ENCODE measurements at regions not wholly inside any gene's neighbourhood (a gene's known extent, or its start where the extent isn't known, plus 50 kb on each side); places are given as distances from the start of the nearest gene placed in this dataset.
A peak's percentile ranks its signal among the peaks of the same experiment; 100 is the strongest.
"Not testable (repeated sequence)": the region's sequence is repeated elsewhere in the genome, so short reads cannot be mapped to it uniquely, and the experiment has no call there.

DNA sequence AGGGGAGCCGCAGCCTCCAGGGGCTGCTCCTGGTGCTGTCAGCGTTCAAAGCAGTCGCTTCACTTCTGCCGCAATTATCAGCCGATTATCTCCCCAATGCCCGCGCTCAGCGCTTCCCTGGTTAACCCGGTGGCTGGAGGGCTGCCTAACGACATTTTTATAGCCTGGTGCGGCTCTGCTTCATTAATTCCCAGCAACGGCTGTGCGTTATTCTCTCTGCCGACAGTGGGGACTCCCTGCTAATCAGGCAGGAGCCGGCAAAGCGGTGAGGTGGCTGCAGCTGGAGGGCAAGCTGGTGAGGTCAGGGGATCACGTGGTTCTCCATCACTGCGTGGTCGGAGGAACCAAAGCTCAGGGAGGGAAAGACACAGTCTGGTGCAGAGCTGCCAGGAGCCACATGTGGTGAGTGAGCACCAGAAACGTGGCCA is 62.9 kb downstream of the GLRX5 start:
- H3K27me3 Mint-ChIP-seq: peaks cover 24% of the 10 kb centered on the region
- H3K36me3 Mint-ChIP-seq: no peaks in the 10 kb centered on the region
- H3K27ac Mint-ChIP-seq: no peak overlapping the region
- no peak overlapping the region for H3K4me3 Mint-ChIP-seq
- DNase-seq: no peak
- CTCF ChIA-PET: no interaction called here
- H3K9me3 Mint-ChIP-seq: no peaks in the 10 kb centered on the region
- no peaks in the 10 kb centered on the region for H3K4me1 Mint-ChIP-seq

DNA sequence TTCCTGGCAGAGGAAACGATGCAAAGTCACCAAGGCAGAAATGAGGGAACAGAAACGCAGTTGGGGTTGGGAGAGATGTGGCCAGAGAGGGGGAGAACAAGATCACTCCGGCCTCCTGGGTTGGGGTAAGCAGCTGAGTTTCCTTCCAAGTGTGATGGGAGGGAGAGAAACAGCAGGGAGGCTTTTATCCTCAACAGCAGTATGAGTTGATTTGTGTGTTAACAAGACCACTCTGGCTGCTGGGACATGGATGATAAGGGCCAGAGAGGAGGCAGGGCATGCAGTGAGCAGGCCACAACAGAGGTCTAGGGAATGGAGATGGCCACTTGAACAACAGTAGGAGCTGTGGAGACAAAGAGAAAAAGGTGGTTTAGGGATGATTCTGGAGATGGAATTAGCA is 66.8 kb downstream of the GLRX5 start:
- Mint-ChIP-seq H3K4me1 (no peaks in the 10 kb centered on the region), H3K27me3 (peaks cover 27% of the 10 kb centered on the region), H3K36me3 (no peaks in the 10 kb centered on the region), H3K4me3 (no peak overlapping the region), H3K27ac (no peak overlapping the region), H3K9me3 (no peaks in the 10 kb centered on the region)
- CTCF ChIA-PET: no interaction called here
- DNase-seq: no peak

DNA sequence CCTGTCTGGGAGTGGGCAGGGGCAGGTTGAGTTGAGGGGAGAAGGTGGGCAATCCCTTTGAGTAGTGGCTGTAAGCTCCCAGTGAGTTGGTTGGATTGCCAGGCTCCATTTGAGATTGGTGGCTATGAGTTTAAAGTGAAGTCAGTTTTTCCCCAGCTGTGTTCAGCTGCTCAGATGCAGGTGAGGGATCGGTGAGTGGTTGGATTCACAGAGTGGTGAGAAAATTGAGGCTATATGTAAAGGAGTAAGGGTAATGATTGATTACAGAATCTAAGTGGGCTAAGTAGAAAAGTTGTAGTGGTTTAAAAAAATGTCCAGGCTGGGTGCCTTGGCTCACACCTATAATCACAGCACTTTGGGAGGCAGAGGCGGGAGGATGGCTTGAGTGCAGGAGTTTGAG is 68.6 kb downstream of the GLRX5 start:
- Mint-ChIP-seq H3K4me1 (no peaks in the 10 kb centered on the region), H3K4me3 (no peak overlapping the region), H3K36me3 (no peaks in the 10 kb centered on the region), H3K9me3 (no peaks in the 10 kb centered on the region), H3K27ac (no peak overlapping the region), H3K27me3 (peaks cover 21% of the 10 kb centered on the region)
- CTCF ChIA-PET: interaction anchor here (0.7 kb wide), 1 partner anchor 15 kb away, joined by 4 read pairs; no protein-coding TSS in a partner anchor
- DNase-seq: no peak

DNA sequence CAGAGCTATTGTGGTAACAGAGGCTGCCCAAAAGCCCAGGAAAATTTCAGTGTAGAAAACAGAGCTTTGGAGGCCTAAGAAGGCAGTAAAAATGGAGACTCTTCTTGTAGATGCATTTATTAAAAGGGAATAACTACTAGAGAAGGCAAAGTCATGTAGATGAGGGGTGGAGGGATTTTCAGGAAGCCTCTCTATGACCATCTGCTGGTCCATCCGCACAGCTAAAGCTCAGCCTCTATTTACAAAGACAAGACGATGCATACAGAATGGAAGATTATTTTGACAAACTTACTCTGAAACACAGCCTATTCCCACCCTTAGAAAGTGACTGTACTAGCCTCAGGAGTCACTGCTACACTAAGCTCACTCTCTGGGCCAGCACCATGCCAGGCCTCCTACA is 71.4 kb downstream of the GLRX5 start:
- Mint-ChIP-seq H3K4me3 (no peak overlapping the region), H3K9me3 (no peaks in the 10 kb centered on the region), H3K36me3 (no peaks in the 10 kb centered on the region), H3K27me3 (peaks cover 29% of the 10 kb centered on the region), H3K4me1 (no peaks in the 10 kb centered on the region), H3K27ac (no peak overlapping the region)
- DNase-seq: no peak
- CTCF ChIA-PET: no interaction called here

DNA sequence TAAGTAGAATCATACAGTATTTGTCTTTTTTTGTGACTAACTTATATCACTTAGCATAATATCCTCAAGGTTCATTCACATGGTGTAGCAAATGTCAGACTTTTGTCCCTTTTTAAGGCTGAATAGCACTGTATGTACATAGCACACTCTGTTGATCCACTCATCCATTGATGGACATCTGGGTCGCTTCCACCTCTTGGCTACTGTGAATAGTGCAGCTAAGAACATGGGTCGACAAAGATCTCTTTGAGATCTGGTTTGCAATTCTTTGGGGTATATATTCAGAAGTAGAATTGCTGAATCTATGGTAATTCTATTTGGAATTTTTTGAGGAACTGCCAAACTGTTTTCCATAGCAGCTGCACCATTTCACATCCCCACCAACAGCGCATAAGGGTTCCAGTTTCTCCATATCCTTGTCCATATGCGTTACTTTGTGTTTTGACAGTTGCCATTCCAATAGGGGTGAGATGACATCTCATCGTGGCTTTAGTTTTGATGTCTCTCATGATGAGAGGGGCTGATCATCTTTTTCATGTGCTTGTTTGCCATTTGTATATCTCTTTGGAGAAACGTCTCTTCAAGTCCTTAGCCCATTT is 73.9 kb downstream of the GLRX5 start:
- CTCF ChIA-PET: no interaction called here
- peaks cover 35% of the 10 kb centered on the region for H3K27me3 Mint-ChIP-seq
- H3K4me1 Mint-ChIP-seq: no peaks in the 10 kb centered on the region
- no peaks in the 10 kb centered on the region for H3K36me3 Mint-ChIP-seq
- no peak overlapping the region for H3K4me3 Mint-ChIP-seq
- H3K9me3 Mint-ChIP-seq: no peaks in the 10 kb centered on the region
- H3K27ac Mint-ChIP-seq: no peak overlapping the region
- DNase-seq: no peak

DNA sequence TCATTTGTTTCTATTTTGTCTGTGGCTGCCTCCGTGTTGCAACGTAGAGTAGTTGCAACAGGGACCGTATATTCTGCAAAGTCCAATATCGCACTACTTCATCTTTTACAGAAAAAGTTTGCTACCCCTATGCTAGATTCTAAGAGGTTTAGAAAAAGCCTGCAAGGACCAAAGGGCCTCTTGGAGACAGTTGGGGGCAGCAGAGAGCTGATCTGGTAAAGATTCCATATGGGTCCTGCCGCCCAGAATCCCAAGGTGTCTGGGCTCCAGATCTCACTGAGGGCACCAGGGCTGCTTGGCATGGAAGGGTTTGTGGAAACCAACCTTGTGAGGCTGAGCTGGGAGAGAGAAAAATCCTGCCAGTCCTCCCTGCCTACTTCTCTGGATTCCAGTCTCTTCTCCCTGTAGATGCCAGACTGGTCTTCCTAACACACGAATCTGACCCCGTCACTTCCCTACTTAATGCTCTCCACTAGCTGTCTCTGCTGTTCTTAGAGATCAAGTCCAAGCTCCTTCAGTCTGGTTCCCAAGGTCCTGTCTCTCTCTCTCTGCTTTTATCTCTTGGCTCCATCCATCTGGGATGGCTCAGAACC is 74.6 kb downstream of the GLRX5 start:
- H3K27me3 Mint-ChIP-seq: peaks cover 35% of the 10 kb centered on the region
- CTCF ChIA-PET: interaction anchor here (0.8 kb wide), 1 partner anchor 77 kb away, joined by 3 read pairs; no protein-coding TSS in a partner anchor
- H3K4me3 Mint-ChIP-seq: no peak overlapping the region
- H3K27ac Mint-ChIP-seq: no peak overlapping the region
- DNase-seq: no peak
- H3K36me3 Mint-ChIP-seq: no peaks in the 10 kb centered on the region
- no peaks in the 10 kb centered on the region for H3K4me1 Mint-ChIP-seq
- H3K9me3 Mint-ChIP-seq: no peaks in the 10 kb centered on the region

DNA sequence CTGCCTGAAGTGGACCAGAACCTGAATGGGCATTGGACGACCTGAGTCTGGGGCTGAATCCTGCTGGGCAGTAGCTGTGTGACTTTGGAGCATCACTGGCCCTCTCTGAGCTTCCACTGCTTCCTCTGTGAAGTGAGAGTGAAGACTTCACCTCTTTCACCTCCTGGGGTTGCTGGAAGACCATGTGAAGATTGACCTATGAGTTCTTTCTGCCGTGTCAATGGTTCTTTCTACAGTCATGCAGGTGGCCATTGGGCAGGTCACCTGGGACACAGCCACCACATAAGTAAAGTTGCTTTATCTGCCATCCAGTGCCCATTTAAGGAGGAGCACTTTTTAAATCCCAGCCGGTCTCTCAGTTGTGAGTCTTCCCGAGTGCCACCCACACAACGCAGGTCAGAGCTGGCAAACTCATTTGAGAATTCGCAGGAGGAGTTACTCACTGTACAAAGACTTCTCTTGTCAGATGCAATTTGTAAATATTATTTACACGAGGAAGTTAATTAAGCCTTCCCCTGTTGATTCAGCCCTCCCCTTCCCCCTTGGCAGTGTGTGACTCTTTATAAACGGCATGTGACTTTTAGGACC is 74.8 kb upstream of the TCL1B start:
- CTCF ChIA-PET: no interaction called here
- no peaks in the 10 kb centered on the region for H3K36me3 Mint-ChIP-seq
- H3K27me3 Mint-ChIP-seq: peaks cover 38% of the 10 kb centered on the region
- H3K4me1 Mint-ChIP-seq: no peaks in the 10 kb centered on the region
- no peaks in the 10 kb centered on the region for H3K9me3 Mint-ChIP-seq
- no peak for DNase-seq
- no peak overlapping the region for H3K27ac Mint-ChIP-seq
- H3K4me3 Mint-ChIP-seq: no peak overlapping the region

DNA sequence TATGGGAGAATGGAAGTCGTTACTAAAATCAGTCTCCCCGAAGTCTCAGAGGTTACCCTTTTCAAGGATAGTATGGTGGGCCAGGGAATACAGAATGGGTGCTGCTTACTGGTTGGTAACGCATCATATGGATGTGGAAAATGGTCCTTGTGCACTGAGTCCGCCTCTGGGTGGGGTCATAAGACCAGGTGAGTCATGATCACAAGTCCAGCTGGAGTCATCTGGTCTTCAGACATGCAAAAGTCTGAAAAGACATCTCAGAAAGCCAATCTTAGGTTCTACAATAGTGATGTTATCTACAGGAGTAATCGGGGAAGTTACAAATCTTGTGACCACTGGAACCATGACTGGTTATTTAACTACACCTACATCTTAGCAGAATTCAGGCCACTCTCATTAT is 71.9 kb upstream of the TCL1B start:
- H3K9me3 Mint-ChIP-seq: no peaks in the 10 kb centered on the region
- no peaks in the 10 kb centered on the region for H3K4me1 Mint-ChIP-seq
- no peak overlapping the region for H3K4me3 Mint-ChIP-seq
- H3K27ac Mint-ChIP-seq: no peak overlapping the region
- peaks cover 33% of the 10 kb centered on the region for H3K27me3 Mint-ChIP-seq
- DNase-seq: no peak
- no peaks in the 10 kb centered on the region for H3K36me3 Mint-ChIP-seq
- CTCF ChIA-PET: no interaction called here

DNA sequence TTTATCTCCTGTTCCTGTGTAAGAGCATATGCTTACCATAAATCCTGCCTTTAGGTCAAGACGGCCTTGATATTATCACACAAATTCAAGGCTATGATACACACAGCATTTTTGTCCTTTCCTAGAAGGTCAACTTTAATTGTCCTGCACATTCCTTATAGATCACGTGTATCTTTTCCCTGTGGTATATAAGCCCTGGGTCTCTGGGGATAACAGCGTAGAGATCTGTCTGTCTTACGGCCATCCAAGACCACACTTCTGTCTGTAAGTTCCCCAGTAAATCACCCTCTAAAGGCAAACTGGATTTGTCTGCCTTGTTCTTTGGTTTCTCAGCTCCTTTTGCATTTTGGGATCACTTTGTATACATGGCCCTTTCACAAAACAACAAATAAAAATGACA is 69.5 kb upstream of the TCL1B start:
- no peak overlapping the region for H3K4me3 Mint-ChIP-seq
- CTCF ChIA-PET: no interaction called here
- H3K27ac Mint-ChIP-seq: no peak overlapping the region
- H3K9me3 Mint-ChIP-seq: no peaks in the 10 kb centered on the region
- no peaks in the 10 kb centered on the region for H3K36me3 Mint-ChIP-seq
- no peak for DNase-seq
- no peaks in the 10 kb centered on the region for H3K4me1 Mint-ChIP-seq
- peaks cover 19% of the 10 kb centered on the region for H3K27me3 Mint-ChIP-seq

DNA sequence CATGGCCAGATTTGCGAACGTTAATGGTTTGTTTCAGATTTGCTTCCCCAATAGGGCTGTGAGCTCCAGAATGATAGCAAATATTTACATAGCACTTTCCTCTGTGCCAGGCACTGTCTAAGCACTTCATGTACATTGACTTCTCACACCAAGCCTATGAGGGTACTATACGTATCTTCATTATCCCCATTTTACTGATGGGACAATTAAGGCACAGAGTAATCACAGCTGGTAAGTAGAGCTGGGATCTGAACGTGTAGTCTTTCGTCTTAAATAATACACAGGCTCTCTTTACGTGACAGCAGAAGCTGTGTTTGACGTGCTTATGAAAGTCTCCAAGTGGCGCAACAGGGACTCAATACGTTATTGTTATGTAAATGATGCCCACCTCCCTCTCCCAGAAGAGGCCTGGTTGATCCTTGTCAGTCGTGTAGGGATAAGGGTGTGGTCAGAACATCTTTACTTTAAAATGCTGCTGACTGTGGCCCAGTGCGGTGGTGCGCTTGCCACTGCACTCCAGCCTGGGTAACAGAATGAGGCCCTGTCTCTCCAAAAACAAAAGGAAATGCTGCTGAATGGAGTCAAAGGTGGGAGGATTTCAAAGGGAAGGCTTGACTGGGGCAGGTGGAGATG is 66.3 kb upstream of the TCL1B start:
- H3K27ac Mint-ChIP-seq: no peak overlapping the region
- no peak for DNase-seq
- H3K4me1 Mint-ChIP-seq: no peaks in the 10 kb centered on the region
- no peak overlapping the region for H3K4me3 Mint-ChIP-seq
- H3K9me3 Mint-ChIP-seq: no peaks in the 10 kb centered on the region
- CTCF ChIA-PET: no interaction called here
- no peaks in the 10 kb centered on the region for H3K36me3 Mint-ChIP-seq
- peaks cover 15% of the 10 kb centered on the region for H3K27me3 Mint-ChIP-seq

DNA sequence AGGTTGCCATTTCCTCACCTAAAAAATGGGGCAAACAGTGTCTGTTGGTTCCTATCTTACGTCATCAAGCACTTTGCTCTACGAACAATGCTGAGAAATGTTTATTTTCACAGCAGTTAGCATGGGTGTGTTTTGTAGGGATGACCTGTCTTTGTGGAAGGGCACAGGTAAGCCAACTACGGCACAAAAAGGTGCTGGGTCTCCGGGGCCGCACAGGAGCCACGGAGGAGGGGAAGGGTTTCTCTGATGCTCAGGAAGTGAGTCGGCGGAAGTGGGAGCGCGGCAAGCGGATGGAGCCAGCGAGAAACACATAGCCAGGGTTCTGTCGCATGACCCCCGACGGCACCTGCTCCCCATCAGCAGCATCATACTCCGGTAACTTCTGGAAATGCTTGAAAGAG is 65.6 kb upstream of the TCL1B start:
- H3K27me3 Mint-ChIP-seq: peaks cover 20% of the 10 kb centered on the region

DNA sequence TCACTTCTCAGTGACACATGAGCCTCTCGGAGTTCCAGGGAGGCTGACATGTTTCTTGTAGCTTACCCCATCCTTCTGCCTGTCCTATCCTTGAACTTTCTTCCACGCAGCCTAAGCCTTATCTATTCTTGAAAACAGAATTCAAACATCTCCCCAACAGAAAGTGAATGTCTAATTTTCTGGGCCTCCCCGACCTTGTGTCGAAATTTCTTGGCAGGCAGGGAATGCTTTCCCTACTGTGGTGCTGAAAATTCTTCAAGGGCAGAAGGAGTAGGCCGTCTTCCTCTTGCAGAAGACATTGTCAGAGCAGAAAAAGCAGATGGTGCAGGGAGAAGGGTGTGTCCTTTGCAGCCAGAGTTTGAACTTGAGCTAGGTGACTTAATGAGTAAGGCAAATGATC is 63.0 kb upstream of the TCL1B start:
- H3K4me1 Mint-ChIP-seq: no peaks in the 10 kb centered on the region
- H3K9me3 Mint-ChIP-seq: no peaks in the 10 kb centered on the region
- H3K27ac Mint-ChIP-seq: no peak overlapping the region
- CTCF ChIA-PET: no interaction called here
- peaks cover 16% of the 10 kb centered on the region for H3K27me3 Mint-ChIP-seq
- no peak for DNase-seq
- no peak overlapping the region for H3K4me3 Mint-ChIP-seq
- H3K36me3 Mint-ChIP-seq: no peaks in the 10 kb centered on the region

More for the DNA sequence above, 65.6 kb upstream of the TCL1B start:
- Mint-ChIP-seq H3K4me3 (peak overlapping the region; percentile 24), H3K4me1 (no peaks in the 10 kb centered on the region), H3K36me3 (no peaks in the 10 kb centered on the region), H3K9me3 (no peaks in the 10 kb centered on the region), H3K27ac (no peak overlapping the region)
- CTCF ChIA-PET: no interaction called here
- no peak for DNase-seq

DNA sequence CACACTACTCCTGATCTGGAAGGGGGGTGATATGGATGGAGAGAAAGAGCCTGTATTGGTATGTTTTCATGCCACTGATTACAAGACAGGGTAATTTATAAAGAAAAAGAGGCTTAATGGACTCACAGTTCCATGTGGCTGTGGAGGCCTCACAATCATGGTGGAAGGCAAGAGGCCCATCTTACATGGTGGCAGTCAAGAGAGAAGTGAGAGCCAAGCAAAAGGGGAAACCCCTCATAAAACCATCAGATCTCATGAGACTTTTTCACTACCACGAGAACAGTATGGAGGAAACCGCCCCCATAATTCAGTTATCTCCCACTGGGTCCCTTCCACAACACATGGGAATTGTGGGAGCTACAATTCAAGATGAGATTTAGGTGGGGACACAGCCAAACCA is 60.5 kb upstream of the TCL1B start:
- H3K36me3 Mint-ChIP-seq, H3K4me3 Mint-ChIP-seq, CTCF ChIA-PET, H3K27ac Mint-ChIP-seq, H3K9me3 Mint-ChIP-seq, H3K4me1 Mint-ChIP-seq, H3K27me3 Mint-ChIP-seq, DNase-seq: not testable (repeated sequence)

DNA sequence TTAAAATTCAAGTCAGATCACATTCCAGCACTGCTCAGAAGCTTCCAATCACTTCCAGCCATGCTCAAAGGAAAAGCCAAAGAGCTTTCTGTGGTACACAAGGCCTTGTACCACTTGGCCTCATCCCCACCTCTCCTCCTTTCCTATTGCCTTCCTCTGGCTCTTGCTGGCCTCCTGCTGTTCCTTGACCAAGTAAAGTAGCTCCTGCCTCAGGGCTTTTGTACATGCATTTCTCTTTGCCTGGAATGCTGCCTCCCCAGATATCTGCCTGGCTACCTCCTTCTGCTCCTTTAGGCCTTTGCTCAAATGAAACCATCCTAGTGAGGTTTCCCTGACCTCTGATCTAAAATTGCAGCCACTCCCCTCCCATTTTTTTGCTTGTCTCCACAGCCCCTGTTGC is 51.2 kb upstream of the TCL1B start:
- Mint-ChIP-seq H3K9me3 (peaks cover 5% of the 10 kb centered on the region), H3K27me3 (peaks cover 8% of the 10 kb centered on the region), H3K4me1 (no peaks in the 10 kb centered on the region), H3K27ac (no peak overlapping the region), H3K36me3 (no peaks in the 10 kb centered on the region), H3K4me3 (no peak overlapping the region)
- no peak for DNase-seq
- CTCF ChIA-PET: no interaction called here
